Thoracic aorta (tissue), 2 donors: ENCODE measurements at regions not wholly inside any gene's neighbourhood (a gene's known extent, or its start where the extent isn't known, plus 50 kb on each side); places are given as distances from the start of the nearest gene placed in this dataset.
"Not testable (repeated sequence)": the region's sequence is repeated elsewhere in the genome, so short reads cannot be mapped to it uniquely, and the experiment has no call there.

Source experiments
- ATAC-seq: fragments of 150-250 bp; one replicate; pipeline ENCODE4 v1.8.0; 2017; ENCODE audit warnings: low read depth; ENCODE audit not compliant: insufficient number of reproducible peaks, low FRiP score
- DNase-seq: peaks from one replicate; pipeline ENCODE4 v3.0.0-alpha.2; 2020; ENCODE audit warnings: low spot score
- H3K27ac ChIP-seq, 2 donors: fragments of 200-600 bp; sonication (generic); 1 replicate in 1 of 2; 2 replicates in 1 of 2; pipeline ENCODE4 v1.5.1; 2016; ENCODE audit warnings: mild to moderate bottlenecking in 2 of 2, moderate library complexity in 2 of 2
- H3K27me3 ChIP-seq: fragments of 200-600 bp; sonication (generic); replicated peaks from 2 replicates; pipeline ENCODE4 v1.6.0; 2016; ENCODE audit warnings: mild to moderate bottlenecking; ENCODE audit not compliant: insufficient read depth
- H3K36me3 ChIP-seq: fragments of 200-600 bp; sonication (generic); one replicate; pipeline ENCODE4 v1.5.1; 2016
- H3K4me1 ChIP-seq, 2 donors: fragments of 200-600 bp; sonication (generic); 1 replicate in 1 of 2; 2 replicates in 1 of 2; pipeline versions ENCODE4 v1.5.1 to v1.6.0; 2016; ENCODE audit warnings: low read depth in 2 of 2, mild to moderate bottlenecking in 1 of 2; ENCODE audit not compliant: control insufficient read depth in 1 of 2
- H3K4me3 ChIP-seq: fragments of 200-600 bp; sonication (generic); 2 replicates; pipeline ENCODE4 v1.5.1; 2016; ENCODE audit warnings: mild to moderate bottlenecking
- H3K9me3 ChIP-seq: fragments of 200-600 bp; sonication (generic); 2 replicates; pipeline ENCODE4 v1.5.1; 2016
- CTCF ChIP-seq: fragments of 200-600 bp; sonication (generic); IDR thresholded peaks from one replicate; pipeline ENCODE4 v1.5.1; 2019; ENCODE audit warnings: antibody characterized with exemption

GRCh38 chr11:82194521-82194920 is 539.1 kb downstream of the FAM181B start:
- ATAC-seq: no peak
- no peak for DNase-seq
- no peak for TF ChIP-seq CTCF
- no peak overlapping the region for H3K4me3 ChIP-seq
- no peak overlapping the region for H3K27ac ChIP-seq
- H3K27me3 ChIP-seq: no peaks in the 10 kb centered on the region
- H3K9me3 ChIP-seq: no peaks in the 10 kb centered on the region
- H3K36me3 ChIP-seq: no peaks in the 10 kb centered on the region
- H3K4me1 ChIP-seq: no peaks in the 10 kb centered on the region

- H3K27me3 ChIP-seq: no peaks in the 10 kb centered on the region
- no peak for TF ChIP-seq CTCF
- no peaks in the 10 kb centered on the region for H3K36me3 ChIP-seq
- no peaks in the 10 kb centered on the region for H3K9me3 ChIP-seq
- no peak for DNase-seq
- no peak for ATAC-seq
- no peak overlapping the region for H3K27ac ChIP-seq
- H3K4me3 ChIP-seq: no peak overlapping the region
- H3K4me1 ChIP-seq: no peaks in the 10 kb centered on the region
Measured at GRCh38 chr11:82191695-82192094, 542.0 kb downstream of the FAM181B start.

GRCh38 chr11:82185925-82186324 is 547.7 kb downstream of the FAM181B start:
- H3K9me3 ChIP-seq: no peaks in the 10 kb centered on the region
- H3K27me3 ChIP-seq: no peaks in the 10 kb centered on the region
- TF ChIP-seq CTCF: no peak
- no peak overlapping the region for H3K4me3 ChIP-seq
- ATAC-seq: no peak
- H3K27ac ChIP-seq: no peak overlapping the region
- no peaks in the 10 kb centered on the region for H3K4me1 ChIP-seq
- DNase-seq: no peak
- no peaks in the 10 kb centered on the region for H3K36me3 ChIP-seq

GRCh38 chr11:82184966-82185365 is 548.7 kb downstream of the FAM181B start:
- no peaks in the 10 kb centered on the region for H3K9me3 ChIP-seq

GRCh38 chr11:82183346-82183745 is 550.3 kb downstream of the FAM181B start:
- ATAC-seq (no peak), DNase-seq (no peak)
- H3K27ac ChIP-seq: no peak overlapping the region
- no peak for TF ChIP-seq CTCF
- no peaks in the 10 kb centered on the region for H3K27me3 ChIP-seq
- H3K9me3 ChIP-seq: no peaks in the 10 kb centered on the region
- H3K36me3 ChIP-seq: no peaks in the 10 kb centered on the region
- H3K4me1 ChIP-seq: no peaks in the 10 kb centered on the region
- no peak overlapping the region for H3K4me3 ChIP-seq

More at GRCh38 chr11:82184966-82185365, 548.7 kb downstream of the FAM181B start:
- ATAC-seq (no peak), DNase-seq (no peak)
- TF ChIP-seq CTCF: no peak
- Histone ChIP-seq H3K27me3 (no peaks in the 10 kb centered on the region), H3K4me3 (no peak overlapping the region), H3K36me3 (no peaks in the 10 kb centered on the region), H3K27ac (no peak overlapping the region), H3K4me1 (no peaks in the 10 kb centered on the region)

- H3K4me3 ChIP-seq, H3K27ac ChIP-seq, ATAC-seq, H3K4me1 ChIP-seq, H3K9me3 ChIP-seq, DNase-seq, H3K36me3 ChIP-seq, H3K27me3 ChIP-seq: not testable (repeated sequence)
Measured at GRCh38 chr11:82182697-82183096, 551.0 kb downstream of the FAM181B start.

- not testable (repeated sequence) for H3K27ac ChIP-seq, H3K36me3 ChIP-seq, H3K4me3 ChIP-seq, ATAC-seq, H3K4me1 ChIP-seq, H3K27me3 ChIP-seq, DNase-seq, H3K9me3 ChIP-seq
Measured at GRCh38 chr11:82181796-82182195, 551.9 kb downstream of the FAM181B start.
